H9 (cell line): ENCODE measurements at regions not wholly inside any gene's neighbourhood (a gene's known extent, or its start where the extent isn't known, plus 50 kb on each side); places are given as distances from the start of the nearest gene placed in this dataset.

ENCODE experiments used
- DNase-seq: peaks from one replicate; pipeline ENCODE4 v3.0.0-alpha.2; 2017
- H2AFZ ChIP-seq: one replicate; pipeline ENCODE4 v1.6.1; 2013; ENCODE audit warnings: mild to moderate bottlenecking, low read length, control low read depth, moderate library complexity
- H2AK5ac ChIP-seq: 2 replicates; pipeline ENCODE4 v1.6.1; 2013; ENCODE audit warnings: low read length, control low read depth, mixed read lengths; ENCODE audit not compliant: insufficient read length
- H2BK120ac ChIP-seq: one replicate; pipeline ENCODE4 v1.6.1; 2013; ENCODE audit warnings: low read depth, mild to moderate bottlenecking, low read length, control low read depth, inconsistent platforms; ENCODE audit not compliant: poor library complexity, severe bottlenecking
- H2BK12ac ChIP-seq: 2 replicates; pipeline ENCODE4 v1.6.1; 2013; ENCODE audit warnings: low read length, control low read depth, mixed read lengths, low read depth; ENCODE audit not compliant: insufficient read length
- H2BK15ac ChIP-seq: 2 replicates; pipeline ENCODE4 v1.6.1; 2013; ENCODE audit warnings: low read depth, low read length, control low read depth
- H2BK20ac ChIP-seq: one replicate; pipeline ENCODE4 v1.6.1; 2013; ENCODE audit warnings: low read depth, mild to moderate bottlenecking, low read length, control low read depth, inconsistent platforms; ENCODE audit not compliant: poor library complexity, severe bottlenecking
- H2BK5ac ChIP-seq: 2 replicates; pipeline ENCODE4 v1.6.1; 2013; ENCODE audit warnings: low read length, control low read depth, mixed read lengths; ENCODE audit not compliant: insufficient read length
- H3K14ac ChIP-seq: 2 replicates; pipeline ENCODE4 v1.6.1; 2013; ENCODE audit warnings: low read length, control low read depth; ENCODE audit not compliant: insufficient read depth
- H3K18ac ChIP-seq: 2 replicates; pipeline ENCODE4 v1.6.1; 2013; ENCODE audit warnings: low read depth, mild to moderate bottlenecking, mixed read lengths, low read length, control low read depth; ENCODE audit not compliant: insufficient read length
- H3K23ac ChIP-seq: 2 replicates; pipeline ENCODE4 v1.6.1; 2013; ENCODE audit warnings: low read length, control low read depth, mixed read lengths, low read depth; ENCODE audit not compliant: insufficient read length
- H3K23me2 ChIP-seq: 2 replicates; pipeline ENCODE4 v1.6.1; 2013; ENCODE audit warnings: low read depth, mild to moderate bottlenecking, mixed read lengths, low read length, control low read depth; ENCODE audit not compliant: insufficient read length, poor library complexity, severe bottlenecking
- H3K27ac ChIP-seq: 2 replicates; pipeline ENCODE4 v1.5.1; 2013; ENCODE audit warnings: low read length, control low read depth, mixed read lengths, low read depth; ENCODE audit not compliant: insufficient read length
- H3K27me3 ChIP-seq: 2 replicates; pipeline ENCODE4 v1.6.1; 2013; ENCODE audit warnings: low read length, control low read depth, inconsistent platforms; ENCODE audit not compliant: insufficient read depth
- H3K4ac ChIP-seq: 2 replicates; pipeline ENCODE4 v1.6.1; 2013; ENCODE audit warnings: low read depth, mild to moderate bottlenecking, control low read depth, inconsistent platforms, low read length, moderate library complexity
- H3K4me1 ChIP-seq: 2 replicates; pipeline ENCODE4 v1.6.1; 2013; ENCODE audit warnings: low read length, control low read depth, inconsistent platforms; ENCODE audit not compliant: insufficient read depth
- H3K4me2 ChIP-seq: 2 replicates; pipeline ENCODE4 v1.6.1; 2013; ENCODE audit warnings: low read length, control low read depth, mixed read lengths; ENCODE audit not compliant: insufficient read length, insufficient read depth
- H3K56ac ChIP-seq: 2 replicates; pipeline ENCODE4 v1.6.1; 2013; ENCODE audit warnings: low read depth, mild to moderate bottlenecking, mixed read lengths, low read length, control low read depth; ENCODE audit not compliant: insufficient read length
- H3K79me1 ChIP-seq: 2 replicates; pipeline ENCODE4 v1.6.1; 2013; ENCODE audit warnings: low read depth, mild to moderate bottlenecking, moderate library complexity, low read length, control low read depth, inconsistent platforms; ENCODE audit not compliant: insufficient read depth, poor library complexity, severe bottlenecking
- H3K79me2 ChIP-seq: 2 replicates; pipeline ENCODE4 v1.6.1; 2013; ENCODE audit warnings: low read length, control low read depth, inconsistent platforms; ENCODE audit not compliant: insufficient read depth
- H3K9ac ChIP-seq: 2 replicates; pipeline ENCODE4 v1.6.1; 2013; ENCODE audit warnings: low read length, control low read depth, mixed read lengths; ENCODE audit not compliant: insufficient read length; ENCODE audit errors: extremely low read depth
- H3K9me3 ChIP-seq: one replicate; pipeline ENCODE4 v1.6.1; 2013; ENCODE audit warnings: low read depth, low read length, inconsistent platforms; ENCODE audit not compliant: control insufficient read depth
- H3T11ph ChIP-seq: one replicate; pipeline ENCODE4 v1.6.1; 2013; ENCODE audit warnings: mild to moderate bottlenecking, low read length, control low read depth, inconsistent platforms
- H4K20me1 ChIP-seq: one replicate; pipeline ENCODE4 v1.6.1; 2013; ENCODE audit not compliant: control insufficient read depth, insufficient read length, insufficient read depth
- H4K5ac ChIP-seq: 2 replicates; pipeline ENCODE4 v1.6.1; 2013; ENCODE audit warnings: low read depth, mild to moderate bottlenecking, mixed read lengths, low read length, control low read depth; ENCODE audit not compliant: insufficient read length
- H4K8ac ChIP-seq: replicated peaks from 2 replicates; pipeline ENCODE4 v1.6.1; 2013; ENCODE audit warnings: low read length, control low read depth, mixed read lengths, low read depth; ENCODE audit not compliant: insufficient read length
- H4K91ac ChIP-seq: 2 replicates; pipeline ENCODE4 v1.6.1; 2013; ENCODE audit warnings: low read depth, mild to moderate bottlenecking, moderate library complexity, mixed read lengths, low read length, control low read depth; ENCODE audit not compliant: insufficient read length
- H3K27ac Mint-ChIP-seq, 3 experiments: 2 replicates in 2 of 3; 3 replicates in 1 of 3; pipeline ENCODE4 v1.8.0; 2020 to 2021; ENCODE audit warnings: mixed read lengths in 3 of 3, mild to moderate bottlenecking in 1 of 3, moderate library complexity in 1 of 3
- H3K27me3 Mint-ChIP-seq: 2 replicates; pipeline ENCODE4 v1.8.0; 2021; ENCODE audit warnings: low read depth, mild to moderate bottlenecking, moderate library complexity, mixed read lengths
- H3K36me3 Mint-ChIP-seq, 3 experiments: 2 replicates in 2 of 3; 3 replicates in 1 of 3; pipeline ENCODE4 v1.8.0; 2020 to 2021; ENCODE audit warnings: low read depth in 3 of 3, mixed read lengths in 3 of 3; ENCODE audit not compliant: insufficient read depth in 1 of 3
- H3K4me1 Mint-ChIP-seq, 2 experiments: 2 replicates each; pipeline ENCODE4 v1.8.0; 2020; ENCODE audit warnings: mixed read lengths in 2 of 2
- H3K4me3 Mint-ChIP-seq, 2 experiments: 2 replicates in 1 of 2; 3 replicates in 1 of 2; pipeline ENCODE4 v1.8.0; 2020 to 2021; ENCODE audit warnings: mild to moderate bottlenecking in 2 of 2, mixed read lengths in 2 of 2, moderate library complexity in 1 of 2
- H3K9me3 Mint-ChIP-seq, 2 experiments: 2 replicates in 1 of 2; 3 replicates in 1 of 2; pipeline ENCODE4 v1.8.0; 2020; ENCODE audit warnings: mild to moderate bottlenecking in 2 of 2, mixed read lengths in 2 of 2, moderate library complexity in 1 of 2
- CTCF ChIP-seq: fragments of 200-600 bp; sonication (generic); conservative IDR thresholded peaks from 3 replicates; pipeline ENCODE4 v1.8.0; 2021; ENCODE audit warnings: antibody characterized with exemption, mild to moderate bottlenecking
- WGBS: extraction: QIAGEN DNeasy Blood & Tissue Kit; methylation state at CpG from one replicate; pipeline ENCODE4 v1.1.7; 2013; ENCODE audit warnings: missing lambda C conversion rate, low lambda C conversion rate, mixed read lengths; ENCODE audit not compliant: insufficient read length; ENCODE audit errors: extremely low coverage; 5-methylcytosine and 5-hydroxymethylcytosine counted together

- Histone ChIP-seq H2BK5ac (no peak overlapping the region), H2BK12ac (no peak overlapping the region), H3K9me3 (no peaks in the 10 kb centered on the region), H3K4ac (no peak overlapping the region), H3K18ac (no peak overlapping the region), H4K91ac (no peak overlapping the region), H3K27me3 (no peaks in the 10 kb centered on the region), H2BK120ac (no peak overlapping the region), H2BK20ac (no peak overlapping the region), H3T11ph (no peak overlapping the region), H2BK15ac (no peak overlapping the region), H3K23ac (no peak overlapping the region), H3K56ac (no peak overlapping the region), H3K4me1 (0 out of 2 replicates have a peak, but pooled peaks cover 2% of the 10 kb centered on the region), H3K27ac (no peak overlapping the region), H4K5ac (no peak overlapping the region), H3K79me2 (no peaks in the 10 kb centered on the region), H3K14ac (no peak overlapping the region), H2AK5ac (no peak overlapping the region), H3K9ac (no peak overlapping the region), H3K23me2 (no peaks in the 10 kb centered on the region), H2AFZ (no peak overlapping the region), H4K8ac (no peak overlapping the region), H4K20me1 (no peaks in the 10 kb centered on the region), H3K79me1 (no peaks in the 10 kb centered on the region), H3K4me2 (no peak overlapping the region)
- no peak overlapping the region for H3K27ac Mint-ChIP-seq
- no peak for TF ChIP-seq CTCF
- H3K4me3 Mint-ChIP-seq: no peak overlapping the region
- WGBS: no CpG with 5 or more reads among the region's 7 CpGs
- peaks cover 8 to 15% (median 13%) of the 10 kb centered on the region in 3 experiments; a peak in 6 of 7 replicates for H3K36me3 Mint-ChIP-seq
- DNase-seq: no peak
- H3K4me1 Mint-ChIP-seq: peaks cover 5 to 9% of the 10 kb centered on the region in 2 experiments
- H3K27me3 Mint-ChIP-seq: peaks cover 14% of the 10 kb centered on the region
- peaks cover 23 to 25% of the 10 kb centered on the region in 2 experiments for H3K9me3 Mint-ChIP-seq
Measured at GRCh38 chr6:170068496-170068895, 222.4 kb downstream of the DLL1 start.
